MCF 10A (cell line): ENCODE measurements at regions not wholly inside any gene's neighbourhood (a gene's known extent, or its start where the extent isn't known, plus 50 kb on each side); places are given as distances from the start of the nearest gene placed in this dataset.
"Not testable (repeated sequence)": the region's sequence is repeated elsewhere in the genome, so short reads cannot be mapped to it uniquely, and the experiment has no call there.

ENCODE experiments used
- BruUV-seq: library from RNA; stranded (reverse); fragments of 400-500 nt; replicated peaks from 2 replicates; lab custom pipeline; 2021; lab: Mats Ljungman, UMichigan
- CTCF ChIA-PET: fragments of 300-600 bp; sonication (Branson Sonifier 250); formaldehyde crosslinking; extraction: SDS; loops from one replicate; lab custom pipeline; 2021; ENCODE audit warnings: antibody characterized with exemption, inconsistent platforms; lab: Yijun Ruan, JAX
- POLR2A ChIA-PET: fragments of 300-600, 350-650 bp; sonication (Branson Sonifier 250); formaldehyde crosslinking; extraction: SDS; loops from one replicate; lab custom pipeline; 2020; ENCODE audit warnings: antibody characterized with exemption, inconsistent platforms; lab: Yijun Ruan, JAX
- DNase-seq: peaks from one replicate; pipeline ENCODE4 v3.0.0-alpha.2; 2018; ENCODE audit not compliant: unreplicated experiment
- H3K27ac Mint-ChIP-seq: one replicate; pipeline ENCODE4 v1.8.0; 2022; ENCODE audit warnings: mild to moderate bottlenecking, low read depth, mixed read lengths; ENCODE audit not compliant: unreplicated experiment
- H3K27me3 Mint-ChIP-seq: one replicate; pipeline ENCODE4 v1.8.0; 2022; ENCODE audit warnings: mixed read lengths; ENCODE audit not compliant: insufficient read depth, unreplicated experiment
- H3K36me3 Mint-ChIP-seq: one replicate; pipeline ENCODE4 v1.8.0; 2022; ENCODE audit warnings: mild to moderate bottlenecking, moderate library complexity, mixed read lengths; ENCODE audit not compliant: insufficient read depth, unreplicated experiment
- H3K4me1 Mint-ChIP-seq: one replicate; pipeline ENCODE4 v1.8.0; 2022; ENCODE audit warnings: mixed read lengths; ENCODE audit not compliant: insufficient read depth, unreplicated experiment
- H3K4me3 Mint-ChIP-seq: one replicate; pipeline ENCODE4 v1.8.0; 2022; ENCODE audit warnings: mild to moderate bottlenecking, moderate library complexity, mixed read lengths; ENCODE audit not compliant: unreplicated experiment
- H3K9me3 Mint-ChIP-seq: one replicate; pipeline ENCODE4 v1.8.0; 2022; ENCODE audit warnings: mixed read lengths; ENCODE audit not compliant: unreplicated experiment
- intact Hi-C: fragments of 100-400 bp; cut with micrococcal nuclease; formaldehyde crosslinking; loops from 2 replicates; pipeline ENCODE4 v1.14.1; 2022
- TF ChIP-seq, protein P1 (sequence below): fragments of 200-600 bp; IDR thresholded peaks from one replicate; pipeline ENCODE4 v1.8.0; 2022; ENCODE audit warnings: antibody characterized with exemption, mild to moderate bottlenecking; ENCODE audit not compliant: unreplicated experiment

DNA sequence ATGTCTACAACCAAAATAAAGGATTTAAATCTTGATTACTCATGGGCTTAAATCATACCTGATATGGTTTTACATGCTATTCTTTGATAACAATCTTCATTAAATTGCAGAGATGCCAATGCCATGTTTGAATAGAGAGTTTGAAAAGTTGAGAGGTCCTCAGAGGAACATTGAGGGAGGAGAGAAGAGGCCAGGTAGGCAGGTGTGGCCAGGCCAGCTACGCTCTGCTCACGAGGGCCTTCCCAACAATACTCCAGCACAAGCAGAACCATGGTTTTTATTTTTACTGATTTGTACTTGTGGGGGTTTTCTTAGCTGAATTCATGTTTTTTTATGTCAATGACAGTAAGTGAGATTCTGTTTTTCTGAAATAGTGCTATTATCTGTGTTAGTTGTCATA is 158.1 kb upstream of the RFC3 start:
- CTCF ChIA-PET = no interaction called here
- no peaks in the 10 kb centered on the region for H3K9me3 Mint-ChIP-seq
- intact Hi-C loops = no loop called here
- no peaks in the 10 kb centered on the region for H3K4me1 Mint-ChIP-seq
- TF ChIP-seq, protein P1, sequence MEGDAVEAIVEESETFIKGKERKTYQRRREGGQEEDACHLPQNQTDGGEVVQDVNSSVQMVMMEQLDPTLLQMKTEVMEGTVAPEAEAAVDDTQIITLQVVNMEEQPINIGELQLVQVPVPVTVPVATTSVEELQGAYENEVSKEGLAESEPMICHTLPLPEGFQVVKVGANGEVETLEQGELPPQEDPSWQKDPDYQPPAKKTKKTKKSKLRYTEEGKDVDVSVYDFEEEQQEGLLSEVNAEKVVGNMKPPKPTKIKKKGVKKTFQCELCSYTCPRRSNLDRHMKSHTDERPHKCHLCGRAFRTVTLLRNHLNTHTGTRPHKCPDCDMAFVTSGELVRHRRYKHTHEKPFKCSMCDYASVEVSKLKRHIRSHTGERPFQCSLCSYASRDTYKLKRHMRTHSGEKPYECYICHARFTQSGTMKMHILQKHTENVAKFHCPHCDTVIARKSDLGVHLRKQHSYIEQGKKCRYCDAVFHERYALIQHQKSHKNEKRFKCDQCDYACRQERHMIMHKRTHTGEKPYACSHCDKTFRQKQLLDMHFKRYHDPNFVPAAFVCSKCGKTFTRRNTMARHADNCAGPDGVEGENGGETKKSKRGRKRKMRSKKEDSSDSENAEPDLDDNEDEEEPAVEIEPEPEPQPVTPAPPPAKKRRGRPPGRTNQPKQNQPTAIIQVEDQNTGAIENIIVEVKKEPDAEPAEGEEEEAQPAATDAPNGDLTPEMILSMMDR = no peak
- POLR2A ChIA-PET = no interaction called here
- H3K27ac Mint-ChIP-seq = no peak overlapping the region
- H3K27me3 Mint-ChIP-seq = no peaks in the 10 kb centered on the region
- DNase-seq = no peak
- no peaks in the 10 kb centered on the region for H3K36me3 Mint-ChIP-seq
- BruUV-seq = no TSS peak
- no peak overlapping the region for H3K4me3 Mint-ChIP-seq

DNA sequence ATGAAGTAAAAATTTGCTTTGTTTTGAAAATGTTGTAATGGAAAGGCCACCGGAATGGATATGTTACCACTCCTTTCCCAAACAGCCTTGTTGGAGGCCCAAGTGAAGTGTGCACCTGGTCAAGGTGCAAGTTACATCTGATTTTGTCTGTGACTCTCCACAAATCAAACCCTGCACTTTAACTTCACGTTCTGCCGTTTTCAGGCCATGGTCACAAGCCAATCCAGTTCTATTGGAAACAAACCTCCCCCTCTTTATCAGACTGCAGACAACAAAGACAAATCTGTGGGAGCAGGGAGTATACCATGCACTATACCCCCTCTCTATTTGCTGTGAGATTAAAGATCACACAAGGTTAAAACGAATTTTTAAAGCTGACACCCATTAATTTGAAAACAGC is 155.6 kb upstream of the RFC3 start:
- Mint-ChIP-seq H3K9me3 (no peaks in the 10 kb centered on the region), H3K4me1 (no peaks in the 10 kb centered on the region), H3K4me3 (no peak overlapping the region), H3K27ac (no peak overlapping the region), H3K27me3 (no peaks in the 10 kb centered on the region), H3K36me3 (no peaks in the 10 kb centered on the region)
- CTCF ChIA-PET = no interaction called here
- TF ChIP-seq, protein P1 = no peak
- no peak for DNase-seq
- intact Hi-C loops = no loop called here
- POLR2A ChIA-PET = interaction anchor here (0.6 to 1.1 kb wide), 2 partner anchors 9 to 65 kb away, joined by 3 read pairs; no protein-coding TSS in a partner anchor
- no TSS peak for BruUV-seq

DNA sequence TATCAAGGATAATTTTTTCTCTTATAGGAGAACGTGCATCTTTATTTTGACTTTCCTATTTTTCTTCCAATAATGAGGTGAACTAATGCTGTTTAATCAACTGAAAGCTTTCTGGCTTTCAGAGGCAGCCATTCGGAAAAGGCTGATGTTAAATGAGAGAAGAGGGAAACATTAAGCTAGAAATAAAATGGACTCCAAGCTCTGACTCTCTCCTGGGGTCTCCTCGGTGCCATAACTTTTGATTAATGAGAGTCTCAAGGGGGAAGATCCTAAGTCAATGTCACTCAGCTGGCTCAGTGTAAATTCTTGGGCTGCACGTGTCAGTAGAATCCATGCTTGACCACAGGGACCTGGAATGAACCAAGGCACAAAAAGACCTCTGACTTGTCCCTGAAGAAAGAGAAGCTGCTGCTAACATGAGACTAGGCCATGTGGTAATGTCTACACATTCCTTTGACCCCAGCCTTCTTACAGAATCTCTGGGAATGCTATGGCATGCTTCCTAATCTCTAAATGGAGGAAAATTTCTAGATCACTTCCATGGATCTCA is 152.2 kb upstream of the RFC3 start:
- ChIA-PET POLR2A (interaction anchor here (0.6 kb wide), 1 partner anchor 22 kb away, joined by 3 read pairs; no protein-coding TSS in a partner anchor), CTCF (no interaction called here)
- DNase-seq = no peak
- BruUV-seq = no TSS peak
- Mint-ChIP-seq H3K27me3 (no peaks in the 10 kb centered on the region), H3K9me3 (no peaks in the 10 kb centered on the region), H3K27ac (no peak overlapping the region), H3K36me3 (no peaks in the 10 kb centered on the region), H3K4me1 (no peaks in the 10 kb centered on the region), H3K4me3 (no peak overlapping the region)
- intact Hi-C loops = no loop called here
- TF ChIP-seq, protein P1 = no peak

DNA sequence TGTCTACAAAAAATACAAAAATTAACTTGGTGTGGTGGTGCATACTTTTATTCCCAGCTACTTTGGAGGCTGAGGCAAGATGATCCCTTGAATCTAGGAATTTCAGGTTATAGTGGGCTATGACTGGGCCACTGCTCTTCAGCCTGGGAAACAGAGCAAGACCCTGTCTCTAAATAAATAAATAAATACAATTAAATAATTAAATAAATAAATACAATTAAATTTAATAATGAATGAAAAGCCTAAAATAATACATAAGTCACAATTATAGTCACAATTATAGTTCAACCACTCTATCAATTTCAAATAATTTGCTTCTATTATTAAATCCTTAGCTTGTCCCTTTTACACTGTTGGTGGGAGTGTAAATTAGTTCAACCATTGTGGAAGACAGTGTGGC is 146.4 kb upstream of the RFC3 start:
- DNase-seq = no peak
- Mint-ChIP-seq H3K9me3 (no peaks in the 10 kb centered on the region), H3K36me3 (no peaks in the 10 kb centered on the region), H3K27ac (no peak overlapping the region), H3K27me3 (no peaks in the 10 kb centered on the region), H3K4me3 (no peak overlapping the region), H3K4me1 (peaks cover 15% of the 10 kb centered on the region)
- ChIA-PET CTCF (interaction anchor here (0.6 kb wide), 1 partner anchor 33 kb away, joined by 4 read pairs; no protein-coding TSS in a partner anchor), POLR2A (interaction anchor here (0.6 kb wide), 1 partner anchor 9 kb away, joined by 3 read pairs; no protein-coding TSS in a partner anchor)
- no TSS peak for BruUV-seq
- TF ChIP-seq, protein P1 = no peak
- intact Hi-C loops = no loop called here

DNA sequence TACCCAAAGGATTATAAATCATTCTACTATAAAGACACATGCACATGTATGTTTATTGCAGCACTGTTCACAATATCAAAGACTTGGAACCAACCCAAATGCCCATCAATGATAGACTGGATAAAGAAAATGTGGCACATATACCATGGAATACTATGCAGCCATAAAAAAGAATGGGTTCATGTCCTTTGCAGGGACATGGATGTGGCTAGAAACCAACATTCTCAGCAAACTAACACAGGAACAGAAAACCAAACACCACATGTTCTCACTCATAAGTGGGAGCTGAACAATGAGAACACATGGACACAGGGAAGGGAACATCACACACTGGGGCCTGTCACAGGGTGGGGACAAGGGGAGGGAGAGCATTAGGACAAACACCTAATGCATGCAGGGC is 145.9 kb upstream of the RFC3 start:
- BruUV-seq, H3K36me3 Mint-ChIP-seq, H3K4me3 Mint-ChIP-seq, H3K27ac Mint-ChIP-seq, H3K9me3 Mint-ChIP-seq, H3K27me3 Mint-ChIP-seq, DNase-seq, CTCF ChIA-PET, intact Hi-C loops: not testable (repeated sequence)
- H3K4me1 Mint-ChIP-seq = peaks cover 19% of the 10 kb centered on the region
- POLR2A ChIA-PET = interaction anchor here (0.6 kb wide), 1 partner anchor 9 kb away, joined by 3 read pairs; no protein-coding TSS in a partner anchor
